ENCODE measurements at regions not wholly inside any gene's neighbourhood (a gene's known extent, or its start where the extent isn't known, plus 50 kb on each side); places are given as distances from the start of the nearest gene placed in this dataset.
A peak's percentile ranks its signal among the peaks of the same experiment; 100 is the strongest.

- no peak for TF ChIP-seq POLR2A (IDR thresholded peaks at IDR 0.05; ENCODE audit: low read depth, low read length)
- FAIRE-seq (no peak), DNase-seq (ENCODE audit: insufficient read length, low spot score) (no peak)
Measured at GRCh38 chr15:35209838-35210237, 124.7 kb upstream of the NANOGP8 start.

GRCh38 chr15:35208353-35208752 lies 123.3 kb upstream of the NANOGP8 start:
- DNase-seq (ENCODE audit: insufficient read length, low spot score) (no peak), FAIRE-seq (no peak)
- no peak for TF ChIP-seq POLR2A (IDR thresholded peaks at IDR 0.05; ENCODE audit: low read depth, low read length)

DNA sequence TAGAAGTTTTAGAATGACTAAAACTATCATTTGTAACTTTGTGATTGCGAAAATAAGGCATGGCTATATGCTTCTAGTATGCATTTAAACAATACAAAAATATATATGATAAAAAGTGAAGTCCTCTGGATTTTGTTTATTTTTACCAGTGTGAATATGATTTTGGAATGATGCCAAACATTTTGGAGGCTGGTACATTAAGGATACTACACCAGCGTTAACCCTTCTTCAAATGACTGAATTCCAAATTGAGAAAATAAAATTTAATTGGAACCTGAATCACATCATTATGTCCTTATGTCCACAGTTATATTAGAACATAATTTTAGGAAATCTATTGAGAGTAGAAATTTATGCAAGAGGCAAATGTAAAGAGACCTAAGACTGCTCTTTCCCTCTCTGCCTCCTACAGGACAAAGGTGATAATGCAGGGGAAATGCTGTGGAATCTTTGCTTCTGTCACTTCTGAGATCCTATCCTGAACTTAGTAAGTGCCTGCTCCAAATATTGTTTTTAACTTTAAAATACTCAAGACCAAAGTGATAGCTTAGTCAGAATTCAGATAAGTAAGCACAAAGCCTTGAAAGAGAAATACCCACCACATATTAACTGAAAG lies 121.1 kb upstream of the NANOGP8 start:
- DNase-seq (ENCODE audit: insufficient read length, low spot score) (no peak), FAIRE-seq (no peak)
- no peak for TF ChIP-seq POLR2A (IDR thresholded peaks at IDR 0.05; ENCODE audit: low read depth, low read length)

GRCh38 chr15:35198197-35198596 lies 113.1 kb upstream of the NANOGP8 start:
- TF ChIP-seq POLR2A (IDR thresholded peaks at IDR 0.05; ENCODE audit: low read depth, low read length) = no peak
- DNase-seq (ENCODE audit: insufficient read length, low spot score) (no peak), FAIRE-seq (no peak)

GRCh38 chr15:35197754-35198153 lies 112.7 kb upstream of the NANOGP8 start:
- no peak for TF ChIP-seq POLR2A (IDR thresholded peaks at IDR 0.05; ENCODE audit: low read depth, low read length)
- FAIRE-seq = no peak
- no peak for DNase-seq (ENCODE audit: insufficient read length, low spot score)

DNA sequence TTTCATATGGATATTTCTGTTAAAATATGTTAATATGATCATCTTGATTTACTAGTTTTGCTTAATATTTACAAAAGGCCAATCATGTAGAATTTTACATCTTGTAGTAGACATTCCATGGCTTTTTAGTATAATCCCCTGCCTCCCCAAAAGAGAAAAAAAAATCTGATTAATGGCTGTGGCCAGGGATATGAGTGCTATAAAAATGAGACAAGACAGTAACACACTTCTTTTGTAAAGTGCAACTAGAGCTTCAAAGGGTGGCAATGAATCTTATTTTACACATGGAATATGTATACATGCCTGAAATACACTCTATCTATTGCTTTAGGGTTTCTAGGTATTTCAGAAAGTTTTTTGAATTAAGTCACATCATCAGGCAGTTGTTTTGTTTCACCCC lies 112.2 kb upstream of the NANOGP8 start:
- no peak for TF ChIP-seq POLR2A (IDR thresholded peaks at IDR 0.05; ENCODE audit: low read depth, low read length)
- no peak for FAIRE-seq

DNA sequence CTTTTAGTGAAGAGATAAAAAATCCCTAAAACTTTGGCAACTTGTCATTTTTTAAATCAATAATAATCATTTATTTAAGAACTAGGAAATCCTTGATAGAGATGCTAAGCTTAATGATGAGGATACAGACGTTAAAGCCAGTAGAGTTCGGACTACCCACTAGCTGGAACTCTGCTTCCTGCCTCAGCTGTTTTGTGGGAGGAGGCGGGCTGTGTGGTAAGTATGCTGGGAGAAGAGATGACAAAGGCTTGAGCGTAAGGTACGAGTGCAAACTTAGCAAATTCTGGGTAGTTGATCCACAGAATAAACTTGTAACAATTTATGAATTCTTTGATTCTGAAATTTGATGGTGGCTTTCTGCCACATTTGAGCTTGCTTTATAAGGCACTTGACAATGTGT lies 111.2 kb upstream of the NANOGP8 start:
- DNase-seq (ENCODE audit: insufficient read length, low spot score) = no peak
- no peak for FAIRE-seq
- TF ChIP-seq POLR2A (IDR thresholded peaks at IDR 0.05; ENCODE audit: low read depth, low read length) = no peak

More for the DNA sequence above, 112.2 kb upstream of the NANOGP8 start:
- DNase-seq (ENCODE audit: insufficient read length, low spot score) = no peak

DNA sequence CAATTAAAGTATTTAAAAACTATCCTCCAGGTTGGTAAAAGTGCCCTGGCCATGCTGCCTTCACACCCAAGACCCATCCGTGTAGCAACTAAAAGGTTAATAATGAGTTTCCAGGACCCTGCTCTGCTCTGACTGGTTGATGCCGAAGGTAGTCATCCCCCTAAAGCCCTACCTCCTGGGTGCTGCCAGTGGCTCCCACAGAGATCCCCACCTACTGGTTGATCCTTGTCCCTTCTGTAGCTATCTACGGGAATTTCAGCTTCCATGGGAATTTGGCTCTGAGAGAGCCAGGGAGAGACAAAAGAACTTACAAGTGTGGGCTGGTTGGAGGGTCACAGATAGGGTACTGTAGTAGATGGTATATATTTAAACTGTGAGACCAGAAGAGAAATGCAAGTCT lies 110.6 kb upstream of the NANOGP8 start:
- no peak for FAIRE-seq
- no peak for DNase-seq (ENCODE audit: insufficient read length, low spot score)
- TF ChIP-seq POLR2A (IDR thresholded peaks at IDR 0.05; ENCODE audit: low read depth, low read length) = no peak

DNA sequence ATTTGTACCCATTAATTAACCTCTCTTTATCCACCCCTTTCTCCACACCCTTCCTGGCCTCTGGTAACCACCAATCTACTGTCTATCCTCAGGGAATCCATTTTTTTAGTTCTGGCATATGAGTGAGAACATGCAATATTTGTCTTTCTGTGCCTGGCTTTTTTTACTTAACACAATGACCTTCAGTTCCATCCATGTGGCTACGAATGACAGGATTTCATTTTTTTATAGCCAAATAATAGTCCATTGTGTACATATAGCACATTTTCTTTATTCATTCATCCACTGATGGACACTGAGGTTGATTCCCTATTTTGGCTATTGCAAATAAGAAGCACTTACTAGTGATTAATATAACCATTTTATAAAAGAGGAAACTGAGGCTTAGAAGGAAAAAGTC lies 109.9 kb upstream of the NANOGP8 start:
- no peak for TF ChIP-seq POLR2A (IDR thresholded peaks at IDR 0.05; ENCODE audit: low read depth, low read length)
- FAIRE-seq (no peak), DNase-seq (ENCODE audit: insufficient read length, low spot score) (no peak)

DNA sequence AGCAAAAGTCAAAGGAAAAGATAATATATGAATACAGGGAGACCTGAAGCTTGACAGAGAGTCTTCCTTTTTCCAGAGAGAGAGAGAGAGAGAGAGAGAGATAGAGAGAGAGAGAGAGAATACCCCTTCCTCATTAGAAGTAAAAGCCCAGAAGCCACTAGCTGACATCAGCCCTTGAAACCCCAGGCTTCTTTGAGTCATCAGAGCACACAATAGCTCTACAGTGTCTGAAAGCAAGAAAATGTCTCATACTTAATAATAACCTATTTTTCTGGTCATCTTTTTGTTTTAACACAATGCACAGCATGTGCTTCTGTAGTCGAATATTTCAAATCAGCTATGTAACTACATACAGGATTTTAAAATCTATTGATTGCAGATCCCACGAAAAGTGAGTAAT lies 109.2 kb upstream of the NANOGP8 start:
- TF ChIP-seq POLR2A (IDR thresholded peaks at IDR 0.05; ENCODE audit: low read depth, low read length) = no peak
- peak; percentile 55 for FAIRE-seq
- no peak for DNase-seq (ENCODE audit: insufficient read length, low spot score)

GRCh38 chr15:35191783-35192182 lies 106.7 kb upstream of the NANOGP8 start:
- no peak for DNase-seq (ENCODE audit: insufficient read length, low spot score)
- no peak for FAIRE-seq
- no peak for TF ChIP-seq POLR2A (IDR thresholded peaks at IDR 0.05; ENCODE audit: low read depth, low read length)

DNA sequence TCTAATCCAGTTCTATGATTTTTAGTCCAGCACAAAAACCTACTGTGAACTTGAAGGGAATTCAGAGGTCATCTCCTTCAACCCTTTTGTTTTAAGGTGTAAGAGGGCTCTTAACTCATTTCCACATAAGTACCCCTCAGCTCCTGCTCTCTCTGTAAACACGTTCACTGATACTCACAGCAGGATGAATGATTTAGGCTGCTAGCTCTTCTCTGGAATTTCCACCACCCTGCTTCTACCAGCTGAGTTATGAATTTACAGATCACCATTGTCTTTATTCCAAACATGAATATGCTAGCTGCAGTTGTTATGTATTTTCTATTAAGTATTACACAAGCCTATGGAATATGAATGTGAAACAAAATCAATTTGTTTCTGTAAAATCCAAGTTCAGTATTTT lies 101.3 kb upstream of the NANOGP8 start:
- no peak for FAIRE-seq
- TF ChIP-seq POLR2A (IDR thresholded peaks at IDR 0.05; ENCODE audit: low read depth, low read length) = no peak
- no peak for DNase-seq (ENCODE audit: insufficient read length, low spot score)

DNA sequence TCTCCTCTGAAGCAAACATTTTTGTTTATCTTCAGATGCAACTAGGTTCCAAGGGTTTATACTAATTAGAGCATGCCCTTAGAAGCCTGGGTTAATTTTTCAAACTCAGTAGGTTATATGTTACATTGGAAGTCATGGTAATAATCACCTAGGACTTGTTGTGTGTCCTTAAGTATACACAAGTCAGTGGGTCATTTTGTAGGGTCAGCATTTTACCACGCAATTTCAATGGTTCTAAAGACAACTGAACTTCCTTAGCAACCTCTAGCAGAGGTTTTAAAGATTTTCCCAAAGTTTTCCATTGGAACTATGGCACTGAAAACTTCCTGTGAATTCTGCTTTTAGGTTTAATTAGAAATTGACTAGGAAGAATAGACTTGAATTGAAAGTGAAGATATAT lies 99.6 kb upstream of the NANOGP8 start:
- no peak for FAIRE-seq
- no peak for DNase-seq (ENCODE audit: insufficient read length, low spot score)
- TF ChIP-seq POLR2A (IDR thresholded peaks at IDR 0.05; ENCODE audit: low read depth, low read length) = no peak

- peak; percentile 53 for FAIRE-seq
- no peak for TF ChIP-seq POLR2A (IDR thresholded peaks at IDR 0.05; ENCODE audit: low read depth, low read length)
- DNase-seq (ENCODE audit: insufficient read length, low spot score) = no peak
Measured at GRCh38 chr15:35182841-35183479, 97.9 kb upstream of the NANOGP8 start.

GRCh38 chr15:35181538-35181937 lies 96.4 kb upstream of the NANOGP8 start:
- FAIRE-seq = peak; percentile 94

More at GRCh38 chr15:35181538-35181937, 96.4 kb upstream of the NANOGP8 start:
- DNase-seq (ENCODE audit: insufficient read length, low spot score) = no peak
- no peak for TF ChIP-seq POLR2A (IDR thresholded peaks at IDR 0.05; ENCODE audit: low read depth, low read length)

All from H54 (cell line).